A673 (cell line): ENCODE measurements at regions not wholly inside any gene's neighbourhood (a gene's known extent, or its start where the extent isn't known, plus 50 kb on each side); places are given as distances from the start of the nearest gene placed in this dataset.

ENCODE experiments used
- EZH2 ChIP-seq: fragments of 200-600 bp; sonication (generic); IDR thresholded peaks from 2 replicates; pipeline ENCODE4 v1.6.1; 2017; ENCODE audit warnings: borderline replicate concordance, low read depth, mild to moderate bottlenecking, mixed read lengths, antibody characterized with exemption, low read length; ENCODE audit not compliant: poor library complexity, severe bottlenecking
- TF ChIP-seq, protein P1 (sequence below): fragments of 300-800, 200-600 bp; sonication (generic); conservative IDR thresholded peaks from 2 replicates; pipeline ENCODE4 v1.5.1; 2017; ENCODE audit warnings: low read depth, mild to moderate bottlenecking, antibody characterized with exemption, low read length, moderate library complexity, mixed read lengths

DNA sequence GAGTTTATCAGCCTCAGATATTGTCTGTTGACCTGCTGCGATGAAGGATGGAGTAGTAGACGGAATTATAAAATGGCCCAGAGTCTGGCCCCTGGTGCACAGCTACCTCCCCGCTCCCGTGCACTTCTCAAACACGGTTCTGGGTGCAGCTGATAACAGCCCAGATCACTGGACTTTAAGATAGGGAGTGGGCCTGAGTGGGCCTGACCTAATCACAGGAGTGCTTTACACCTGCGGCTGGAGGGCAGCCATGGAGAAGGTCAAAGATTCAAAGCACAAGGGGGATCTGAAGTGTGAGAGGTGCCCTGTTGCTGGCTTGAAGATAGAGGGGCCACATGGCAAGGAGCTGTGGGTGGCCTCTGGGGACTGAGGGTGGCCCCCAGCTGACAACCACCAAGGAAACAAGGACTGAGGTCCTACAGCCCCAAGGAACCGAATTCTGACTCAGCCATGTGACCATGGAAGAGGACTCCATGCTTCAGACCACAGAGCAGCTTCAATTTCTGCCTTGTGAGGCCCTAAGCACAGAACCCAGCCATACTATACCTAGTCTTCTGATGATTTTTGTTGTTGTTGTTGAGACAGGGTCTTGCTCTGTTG lies 113.4 kb downstream of the ZNF664 start:
- TF ChIP-seq EZH2, result no peak
- TF ChIP-seq, protein P1, sequence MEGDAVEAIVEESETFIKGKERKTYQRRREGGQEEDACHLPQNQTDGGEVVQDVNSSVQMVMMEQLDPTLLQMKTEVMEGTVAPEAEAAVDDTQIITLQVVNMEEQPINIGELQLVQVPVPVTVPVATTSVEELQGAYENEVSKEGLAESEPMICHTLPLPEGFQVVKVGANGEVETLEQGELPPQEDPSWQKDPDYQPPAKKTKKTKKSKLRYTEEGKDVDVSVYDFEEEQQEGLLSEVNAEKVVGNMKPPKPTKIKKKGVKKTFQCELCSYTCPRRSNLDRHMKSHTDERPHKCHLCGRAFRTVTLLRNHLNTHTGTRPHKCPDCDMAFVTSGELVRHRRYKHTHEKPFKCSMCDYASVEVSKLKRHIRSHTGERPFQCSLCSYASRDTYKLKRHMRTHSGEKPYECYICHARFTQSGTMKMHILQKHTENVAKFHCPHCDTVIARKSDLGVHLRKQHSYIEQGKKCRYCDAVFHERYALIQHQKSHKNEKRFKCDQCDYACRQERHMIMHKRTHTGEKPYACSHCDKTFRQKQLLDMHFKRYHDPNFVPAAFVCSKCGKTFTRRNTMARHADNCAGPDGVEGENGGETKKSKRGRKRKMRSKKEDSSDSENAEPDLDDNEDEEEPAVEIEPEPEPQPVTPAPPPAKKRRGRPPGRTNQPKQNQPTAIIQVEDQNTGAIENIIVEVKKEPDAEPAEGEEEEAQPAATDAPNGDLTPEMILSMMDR, result no peak
